SK-N-MC (cell line): ENCODE measurements at regions not wholly inside any gene's neighbourhood (a gene's known extent, or its start where the extent isn't known, plus 50 kb on each side); places are given as distances from the start of the nearest gene placed in this dataset.

Experiments
- DNase-seq: peaks from one replicate; pipeline ENCODE4 v3.0.0-alpha.2; 2011; ENCODE audit warnings: low read depth, low spot score
- H3K27ac ChIP-seq: fragments of 200-600 bp; sonication (generic); 2 replicates; pipeline ENCODE4 v1.5.1; 2016; ENCODE audit warnings: mixed run types
- H3K36me3 ChIP-seq: fragments of 200-600 bp; sonication (generic); 2 replicates; pipeline ENCODE4 v1.6.1; 2017; ENCODE audit warnings: antibody characterized with exemption, low read length, mixed read lengths; ENCODE audit not compliant: insufficient read depth
- H3K4me3 ChIP-seq: fragments of 200-600 bp; sonication (generic); 2 replicates; pipeline ENCODE4 v1.5.1; 2016
- H3K9ac ChIP-seq: fragments of 200-600 bp; sonication (generic); 2 replicates; pipeline ENCODE4 v1.8.0; 2017; ENCODE audit warnings: mixed run types, mixed read lengths; ENCODE audit not compliant: insufficient read length
- H3K9me3 ChIP-seq: fragments of 200-600 bp; sonication (generic); 2 replicates; pipeline ENCODE4 v1.6.1; 2017; ENCODE audit warnings: low read depth, mild to moderate bottlenecking, antibody characterized with exemption, low read length, moderate library complexity, mixed read lengths
- EZH2 ChIP-seq: fragments of 200-600 bp; sonication (generic); IDR thresholded peaks from one replicate; pipeline ENCODE4 v1.6.1; 2017; ENCODE audit warnings: antibody characterized with exemption
- FOXP2 ChIP-seq: optimal IDR thresholded peaks from 2 replicates; pipeline ENCODE3; 2011; ENCODE audit warnings: mild to moderate bottlenecking, moderate library complexity; ENCODE audit not compliant: insufficient read depth; ENCODE audit errors: extremely low read length, control extremely low read depth
- POLR2AphosphoS5 ChIP-seq: IDR thresholded peaks from 2 replicates; pipeline ENCODE4 v1.6.1; 2012; ENCODE audit warnings: mild to moderate bottlenecking, low read depth, low read length, borderline replicate concordance

GRCh38 chr2:17057109-17058017, 391.7 kb upstream of the CYRIA start:
- Histone ChIP-seq H3K27ac (no peak overlapping the region), H3K9ac (no peak overlapping the region), H3K36me3 (no peaks in the 10 kb centered on the region), H3K9me3 (no peaks in the 10 kb centered on the region), H3K4me3 (no peak overlapping the region)
- TF ChIP-seq EZH2 (no peak), POLR2AphosphoS5 (no peak), FOXP2 (no peak)
- no peak for DNase-seq

- no peak for DNase-seq
- H3K4me3 ChIP-seq: no peak overlapping the region
- TF ChIP-seq POLR2AphosphoS5: no peak
- TF ChIP-seq FOXP2: no peak
- no peak for TF ChIP-seq EZH2
- no peaks in the 10 kb centered on the region for H3K9me3 ChIP-seq
- H3K27ac ChIP-seq: no peak overlapping the region
- H3K9ac ChIP-seq: no peak overlapping the region
- H3K36me3 ChIP-seq: no peaks in the 10 kb centered on the region
Observed at GRCh38 chr2:17056236-17056635, 390.6 kb upstream of the CYRIA start.

- no peak overlapping the region for H3K9ac ChIP-seq
- no peak overlapping the region for H3K27ac ChIP-seq
- no peak overlapping the region for H3K4me3 ChIP-seq
- no peak for TF ChIP-seq FOXP2
- no peak for TF ChIP-seq EZH2
- TF ChIP-seq POLR2AphosphoS5: no peak
- DNase-seq: no peak
- H3K9me3 ChIP-seq: no peaks in the 10 kb centered on the region
- no peaks in the 10 kb centered on the region for H3K36me3 ChIP-seq
Observed at GRCh38 chr2:17052001-17052400, 386.4 kb upstream of the CYRIA start.

GRCh38 chr2:17051538-17051937, 385.9 kb upstream of the CYRIA start:
- Histone ChIP-seq H3K9me3 (no peaks in the 10 kb centered on the region), H3K27ac (no peak overlapping the region), H3K9ac (no peak overlapping the region), H3K36me3 (no peaks in the 10 kb centered on the region), H3K4me3 (no peak overlapping the region)
- TF ChIP-seq POLR2AphosphoS5: no peak
- no peak for TF ChIP-seq EZH2
- no peak for TF ChIP-seq FOXP2
- peak; percentile 42 for DNase-seq

GRCh38 chr2:17043173-17043572, 377.5 kb upstream of the CYRIA start:
- no peak overlapping the region for H3K9ac ChIP-seq
- H3K9me3 ChIP-seq: no peaks in the 10 kb centered on the region
- TF ChIP-seq EZH2: no peak
- no peak for TF ChIP-seq POLR2AphosphoS5
- no peak for TF ChIP-seq FOXP2
- no peak for DNase-seq
- no peak overlapping the region for H3K27ac ChIP-seq
- no peak overlapping the region for H3K4me3 ChIP-seq
- H3K36me3 ChIP-seq: no peaks in the 10 kb centered on the region

- no peaks in the 10 kb centered on the region for H3K36me3 ChIP-seq
- no peak overlapping the region for H3K9ac ChIP-seq
- DNase-seq: no peak
- no peak overlapping the region for H3K27ac ChIP-seq
- no peak overlapping the region for H3K4me3 ChIP-seq
- H3K9me3 ChIP-seq: no peaks in the 10 kb centered on the region
- TF ChIP-seq FOXP2: no peak
- TF ChIP-seq EZH2: no peak
- no peak for TF ChIP-seq POLR2AphosphoS5
Observed at GRCh38 chr2:17036361-17036760, 370.7 kb upstream of the CYRIA start.

GRCh38 chr2:17035010-17035409, 369.4 kb upstream of the CYRIA start:
- no peak for DNase-seq
- TF ChIP-seq FOXP2 (no peak), EZH2 (no peak), POLR2AphosphoS5 (no peak)
- H3K9me3 ChIP-seq: no peaks in the 10 kb centered on the region
- no peak overlapping the region for H3K27ac ChIP-seq
- no peak overlapping the region for H3K9ac ChIP-seq
- H3K4me3 ChIP-seq: no peak overlapping the region
- H3K36me3 ChIP-seq: no peaks in the 10 kb centered on the region

GRCh38 chr2:17030047-17030446, 364.4 kb upstream of the CYRIA start:
- Histone ChIP-seq H3K9ac (no peak overlapping the region), H3K4me3 (no peak overlapping the region), H3K36me3 (no peaks in the 10 kb centered on the region), H3K9me3 (no peaks in the 10 kb centered on the region), H3K27ac (no peak overlapping the region)
- TF ChIP-seq FOXP2: no peak
- no peak for TF ChIP-seq POLR2AphosphoS5
- TF ChIP-seq EZH2: no peak
- DNase-seq: no peak

- no peak for DNase-seq
- Histone ChIP-seq H3K9ac (no peak overlapping the region), H3K4me3 (no peak overlapping the region), H3K9me3 (no peaks in the 10 kb centered on the region), H3K27ac (no peak overlapping the region), H3K36me3 (no peaks in the 10 kb centered on the region)
- TF ChIP-seq POLR2AphosphoS5 (no peak), FOXP2 (no peak), EZH2 (no peak)
Observed at GRCh38 chr2:17012297-17012696, 346.7 kb upstream of the CYRIA start.

GRCh38 chr2:17010104-17010503, 344.5 kb upstream of the CYRIA start:
- Histone ChIP-seq H3K27ac (no peak overlapping the region), H3K36me3 (no peaks in the 10 kb centered on the region), H3K9me3 (no peaks in the 10 kb centered on the region), H3K4me3 (no peak overlapping the region), H3K9ac (no peak overlapping the region)
- DNase-seq: no peak
- TF ChIP-seq EZH2 (no peak), POLR2AphosphoS5 (no peak), FOXP2 (no peak)
